Activated CD8-positive, alpha-beta memory T cell treated with anti-CD3 and anti-CD28 coated beads, Interleukin-2, amount 50 U/mL, for 48 hours (primary cell): ENCODE measurements at regions not wholly inside any gene's neighbourhood (a gene's known extent, or its start where the extent isn't known, plus 50 kb on each side); places are given as distances from the start of the nearest gene placed in this dataset.

Source experiments
- DNase-seq: peaks from one replicate; pipeline ENCODE4 v3.0.0-alpha.2; 2020

DNA sequence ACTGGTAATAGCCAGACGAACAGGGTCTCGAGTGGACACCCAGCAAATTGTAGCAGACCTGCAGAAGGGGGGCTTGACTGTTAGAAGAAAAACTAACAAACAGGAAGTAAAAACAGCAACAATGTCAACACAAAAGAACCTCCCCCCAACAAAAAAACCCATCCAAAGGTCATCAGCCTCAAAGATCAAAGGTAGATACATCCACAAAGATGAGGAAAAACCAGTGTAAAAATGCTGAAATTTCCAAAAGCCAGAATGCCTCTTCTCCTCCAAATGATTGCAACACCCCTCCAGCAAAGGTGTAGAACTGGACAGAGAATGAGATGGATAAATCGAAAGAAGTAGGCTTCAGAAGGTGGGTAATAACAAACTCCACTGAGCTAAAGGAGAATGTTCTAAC is 313.0 kb upstream of the TEX13C start:
- no peak for DNase-seq

DNA sequence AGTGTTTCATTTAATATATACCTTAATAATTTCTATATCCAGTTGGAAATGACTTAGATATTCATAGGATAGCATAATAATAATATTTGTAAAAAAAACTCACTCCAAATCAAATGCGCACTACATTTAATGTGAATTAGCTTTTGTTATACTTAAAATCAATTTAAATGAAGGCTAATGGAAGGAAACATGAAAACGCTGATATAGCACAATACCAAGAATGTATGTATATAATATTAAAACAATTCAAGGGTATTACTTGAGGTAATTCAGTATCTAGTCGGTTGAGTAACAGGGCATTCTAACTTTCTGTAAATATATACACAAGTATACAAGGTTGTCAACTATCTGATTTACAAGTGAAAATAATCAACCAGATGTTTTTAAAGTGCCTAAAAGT is 307.1 kb upstream of the TEX13C start:
- no peak for DNase-seq

DNA sequence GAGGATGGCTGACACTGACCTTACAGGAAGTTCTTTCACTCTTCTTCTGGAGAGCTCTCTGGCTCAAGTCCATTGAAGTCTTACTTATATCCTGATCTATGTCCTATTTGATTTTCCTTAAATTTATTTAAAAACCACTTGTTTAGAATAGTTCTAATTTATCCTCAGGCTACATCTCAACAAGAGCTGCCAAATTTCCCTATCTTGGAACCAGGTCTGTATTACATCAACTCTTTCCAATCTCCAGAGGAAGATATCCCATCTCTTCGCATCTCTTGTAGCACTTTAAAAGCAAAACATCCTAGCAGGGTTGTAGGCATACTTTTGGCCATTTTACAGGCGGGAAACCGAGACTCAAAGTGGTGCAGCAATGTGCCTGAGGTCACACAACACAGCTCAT is 290.5 kb upstream of the TEX13C start:
- no peak for DNase-seq
